ENCODE measurements at regions not wholly inside any gene's neighbourhood (a gene's known extent, or its start where the extent isn't known, plus 50 kb on each side); places are given as distances from the start of the nearest gene placed in this dataset.

- H3K27ac ChIP-seq (ENCODE audit: control insufficient read depth, insufficient read depth), result no peak overlapping the region
- POLR2A ChIA-PET, result interaction anchor here (0.5 kb wide), 1 partner anchor 183 kb away, joined by 3 read pairs; no protein-coding TSS in a partner anchor
- no peaks in the 10 kb centered on the region for H3K79me2 ChIP-seq (ENCODE audit: control insufficient read depth, insufficient read depth, low read length)
- H3K36me3 ChIP-seq (ENCODE audit: control insufficient read depth in 2 of 2, insufficient read depth in 2 of 2, low read length in 1 of 2), result no peaks in the 10 kb centered on the region
- RAD21 ChIA-PET (ENCODE audit: unreplicated experiment), result no interaction called here
- no TSS peak for BruUV-seq (replicated peaks)
- intact Hi-C loops (cut with micrococcal nuclease; ENCODE audit: unreplicated experiment), result no loop called here
- 0% methylated on average over 1 of the region's 1 CpG for WGBS (ENCODE audit: insufficient coverage, insufficient replicate concordance, low lambda C conversion rate, missing lambda C conversion rate)
- DNase-seq (ENCODE audit: low read depth, low spot score) (no peak), ATAC-seq (no peak), FAIRE-seq (no peak)
- H2AFZ ChIP-seq (ENCODE audit: control insufficient read depth, low read depth, low read length), result no peak overlapping the region
- no peak overlapping the region for H3K4me3 ChIP-seq
- in situ Hi-C loops (cut with MboI), result no loop called here
- no peaks in the 10 kb centered on the region for H3K9me3 ChIP-seq (replicated peaks; ENCODE audit: control insufficient read depth, insufficient read depth, low read length)
- CTCF ChIA-PET, result no interaction called here
- H3K9ac ChIP-seq (ENCODE audit: control insufficient read depth, insufficient read depth, low read length), result no peak overlapping the region
- TF ChIP-seq NFYA (IDR thresholded peaks at IDR 0.05; ENCODE audit: borderline replicate concordance, low read depth, low read length) (no peak), MEF2A (IDR thresholded peaks at IDR 0.05; ENCODE audit: insufficient read depth, low read depth, low read length) (no peak), NFIC (IDR thresholded peaks at IDR 0.05; ENCODE audit: low read depth, low read length) (no peak), KLF5 (IDR thresholded peaks at IDR 0.05; ENCODE audit: partially characterized antibody) (no peak), PAX5 (IDR thresholded peaks at IDR 0.05; ENCODE audit: borderline replicate concordance, low read depth, low read length) (no peak), TBL1XR1 (IDR thresholded peaks at IDR 0.05; ENCODE audit: low read depth, low read length) (no peak), HDGF (IDR thresholded peaks at IDR 0.05) (no peak), REST (IDR thresholded peaks at IDR 0.05; ENCODE audit: low read depth, low read length) (no peak), HDAC2 (IDR thresholded peaks at IDR 0.05) (no peak), BMI1 (IDR thresholded peaks at IDR 0.05; ENCODE audit: borderline replicate concordance) (no peak), SPI1 (IDR thresholded peaks at IDR 0.05; ENCODE audit: borderline replicate concordance, insufficient read depth, low read depth, low read length) (no peak), YBX1 (IDR thresholded peaks at IDR 0.05) (no peak), MEF2B (IDR thresholded peaks at IDR 0.05; ENCODE audit: partially characterized antibody, poor library complexity, severe bottlenecking) (no peak)
- H3K4me2 ChIP-seq (ENCODE audit: control insufficient read depth, insufficient read depth), result no peak overlapping the region
- H3K4me1 ChIP-seq (ENCODE audit: control insufficient read depth, insufficient read depth, low read length), result no peaks in the 10 kb centered on the region
- H3K27me3 ChIP-seq (replicated peaks in 1 of 2; ENCODE audit: control insufficient read depth in 2 of 2, insufficient read depth in 2 of 2, low read length in 1 of 2), result no peaks in the 10 kb centered on the region
- H4K20me1 ChIP-seq (ENCODE audit: control insufficient read depth, insufficient read depth), result no peaks in the 10 kb centered on the region
- SMC1A ChIA-PET (ENCODE audit: uncharacterized antibody, unreplicated experiment), result no interaction called here
These were observed 523.7 kb downstream of the FAM181B start for GRCh38 chr11:82210011-82210410.
